ENCODE measurements at regions not wholly inside any gene's neighbourhood (a gene's known extent, or its start where the extent isn't known, plus 50 kb on each side); places are given as distances from the start of the nearest gene placed in this dataset.
A peak's percentile ranks its signal among the peaks of the same experiment; 100 is the strongest.

DNA sequence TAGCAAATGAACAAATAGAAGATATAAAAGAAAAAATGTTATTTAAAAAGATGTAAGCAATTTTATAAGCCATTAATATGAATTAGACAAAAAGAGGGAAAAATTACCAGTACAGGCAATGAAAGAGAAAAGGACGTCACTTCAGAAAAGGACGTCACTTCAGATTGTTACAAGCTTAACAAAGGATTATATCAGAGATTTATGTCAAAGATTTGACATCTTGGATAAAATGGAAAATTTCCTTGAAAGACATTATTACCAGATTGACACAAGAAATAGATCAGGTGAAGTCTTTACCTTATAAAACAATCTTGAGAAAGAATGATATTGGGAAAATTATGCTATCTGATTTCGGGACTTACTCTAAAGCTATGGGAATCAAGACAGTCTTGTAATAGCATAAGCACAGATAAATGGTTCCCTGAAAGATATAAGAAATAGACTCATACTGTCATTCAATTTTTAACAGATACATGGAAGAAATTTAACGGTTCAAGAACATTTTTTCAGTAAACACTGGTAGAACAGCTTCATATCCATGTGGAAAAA lies 625.4 kb upstream of the EDIL3 start:
- TF ChIP-seq, protein P1, sequence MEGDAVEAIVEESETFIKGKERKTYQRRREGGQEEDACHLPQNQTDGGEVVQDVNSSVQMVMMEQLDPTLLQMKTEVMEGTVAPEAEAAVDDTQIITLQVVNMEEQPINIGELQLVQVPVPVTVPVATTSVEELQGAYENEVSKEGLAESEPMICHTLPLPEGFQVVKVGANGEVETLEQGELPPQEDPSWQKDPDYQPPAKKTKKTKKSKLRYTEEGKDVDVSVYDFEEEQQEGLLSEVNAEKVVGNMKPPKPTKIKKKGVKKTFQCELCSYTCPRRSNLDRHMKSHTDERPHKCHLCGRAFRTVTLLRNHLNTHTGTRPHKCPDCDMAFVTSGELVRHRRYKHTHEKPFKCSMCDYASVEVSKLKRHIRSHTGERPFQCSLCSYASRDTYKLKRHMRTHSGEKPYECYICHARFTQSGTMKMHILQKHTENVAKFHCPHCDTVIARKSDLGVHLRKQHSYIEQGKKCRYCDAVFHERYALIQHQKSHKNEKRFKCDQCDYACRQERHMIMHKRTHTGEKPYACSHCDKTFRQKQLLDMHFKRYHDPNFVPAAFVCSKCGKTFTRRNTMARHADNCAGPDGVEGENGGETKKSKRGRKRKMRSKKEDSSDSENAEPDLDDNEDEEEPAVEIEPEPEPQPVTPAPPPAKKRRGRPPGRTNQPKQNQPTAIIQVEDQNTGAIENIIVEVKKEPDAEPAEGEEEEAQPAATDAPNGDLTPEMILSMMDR (IDR thresholded peaks at IDR 0.05; ENCODE audit: insufficient read depth, low read length), result no peak
- DNase-seq (ENCODE audit: low read depth), result no peak
- H3K4me3 ChIP-seq (ENCODE audit: low read depth, low read length), result no peak overlapping the region

DNA sequence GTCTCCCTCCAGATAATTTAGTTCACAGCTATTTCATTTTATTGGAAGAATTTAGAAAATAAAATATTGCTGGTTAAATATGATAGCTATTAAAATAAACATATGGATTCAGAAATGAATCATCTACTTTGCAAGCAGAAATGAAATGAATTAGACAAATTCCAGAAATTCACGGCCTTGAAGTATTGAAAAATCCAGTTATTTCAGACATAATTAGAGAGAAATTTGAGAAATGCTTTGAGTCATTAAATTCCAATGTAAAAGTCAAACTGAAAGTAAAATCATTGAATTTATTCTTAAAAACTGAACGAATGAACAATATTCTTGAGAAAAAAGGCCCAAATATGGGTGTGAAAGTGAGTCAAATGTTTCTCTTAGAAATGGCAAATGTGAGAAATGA lies 632.6 kb upstream of the EDIL3 start:
- TF ChIP-seq, protein P1 (IDR thresholded peaks at IDR 0.05; ENCODE audit: insufficient read depth, low read length), result no peak
- DNase-seq (ENCODE audit: low read depth), result no peak
- H3K4me3 ChIP-seq (ENCODE audit: low read depth, low read length), result no peak overlapping the region

DNA sequence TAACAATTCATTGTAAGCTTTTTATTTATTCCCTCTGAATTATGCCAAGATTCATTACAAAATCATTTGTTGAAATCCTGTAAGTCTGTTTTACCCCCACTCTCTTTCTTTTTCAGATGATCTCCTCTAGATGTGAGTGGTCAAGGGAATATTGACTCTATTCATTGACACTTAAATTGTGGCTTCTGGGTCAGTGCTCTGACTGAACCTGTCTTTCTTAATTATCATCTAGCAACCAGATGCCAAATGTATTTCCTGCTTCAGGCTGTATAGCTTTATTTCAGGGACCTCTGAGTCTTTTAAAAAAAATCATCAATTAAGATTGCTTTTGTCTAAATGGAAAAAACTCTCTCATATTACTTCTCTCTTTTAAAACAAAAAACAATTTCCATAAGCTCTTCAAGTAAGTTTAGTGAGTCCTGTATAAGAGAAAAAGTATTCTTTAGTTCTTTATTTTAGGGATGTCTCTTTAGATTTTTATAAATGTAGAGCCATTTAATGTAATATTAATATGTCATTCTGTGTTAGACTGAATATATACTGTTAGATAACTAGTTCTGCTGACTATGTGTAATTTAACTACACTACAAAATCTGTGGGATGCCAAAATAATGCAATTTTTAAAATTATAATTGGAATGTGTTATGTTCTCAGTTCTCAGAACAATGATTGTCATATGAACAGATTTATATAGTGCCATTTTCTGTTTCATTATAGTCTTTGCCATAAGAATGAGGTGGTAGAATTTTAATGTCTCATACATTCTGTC lies 645.8 kb upstream of the EDIL3 start:
- DNase-seq (ENCODE audit: low read depth), result no peak
- no peak overlapping the region for H3K4me3 ChIP-seq (ENCODE audit: low read depth, low read length)
- TF ChIP-seq, protein P1 (IDR thresholded peaks at IDR 0.05; ENCODE audit: insufficient read depth, low read length), result no peak

DNA sequence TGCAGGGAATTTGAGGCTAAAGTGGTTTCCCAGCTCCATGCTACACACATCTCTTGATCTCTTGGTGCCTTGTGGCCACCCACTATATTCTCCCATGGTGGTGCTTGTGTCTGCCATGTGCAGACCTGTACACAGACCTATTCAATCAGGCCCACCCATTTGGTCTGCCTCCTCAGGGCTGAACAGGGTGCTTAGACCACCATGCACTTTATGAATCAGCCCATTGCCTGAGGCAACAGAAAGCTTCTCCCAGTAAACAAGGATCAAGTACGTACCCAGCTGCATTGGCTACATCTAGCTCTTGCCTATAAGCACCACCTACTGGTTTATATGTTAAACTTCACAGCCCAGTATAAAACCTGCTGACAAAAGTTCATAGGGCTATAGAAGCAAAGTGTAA lies 664.3 kb upstream of the EDIL3 start:
- peak; percentile 54 for DNase-seq (ENCODE audit: low read depth)
- TF ChIP-seq, protein P1 (IDR thresholded peaks at IDR 0.05; ENCODE audit: insufficient read depth, low read length), result peak; percentile 41

DNA sequence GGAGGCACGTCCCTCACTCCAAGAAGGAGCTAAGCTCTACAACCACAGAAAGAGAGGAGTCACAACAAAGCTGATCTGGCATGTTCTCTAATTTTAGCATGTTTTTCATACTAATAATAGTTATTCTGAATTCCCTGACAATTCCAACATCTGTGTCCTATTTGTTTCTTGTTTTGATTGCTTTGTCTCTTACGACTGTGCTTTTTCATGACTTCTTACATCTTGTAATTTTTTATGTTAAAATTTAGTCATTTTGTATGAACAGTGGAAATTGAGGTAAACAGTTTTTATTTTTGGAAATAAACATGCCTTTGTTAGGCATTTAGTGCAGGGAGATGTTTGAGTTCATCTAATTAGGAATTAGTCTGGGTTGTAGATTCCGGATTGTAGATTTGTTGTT lies 668.1 kb upstream of the EDIL3 start:
- no peak for DNase-seq (ENCODE audit: low read depth)
- H3K4me3 ChIP-seq (ENCODE audit: low read depth, low read length), result no peak overlapping the region
- TF ChIP-seq, protein P1 (IDR thresholded peaks at IDR 0.05; ENCODE audit: insufficient read depth, low read length), result no peak

More for the DNA sequence above, 664.3 kb upstream of the EDIL3 start:
- no peak overlapping the region for H3K4me3 ChIP-seq (ENCODE audit: low read depth, low read length)

DNA sequence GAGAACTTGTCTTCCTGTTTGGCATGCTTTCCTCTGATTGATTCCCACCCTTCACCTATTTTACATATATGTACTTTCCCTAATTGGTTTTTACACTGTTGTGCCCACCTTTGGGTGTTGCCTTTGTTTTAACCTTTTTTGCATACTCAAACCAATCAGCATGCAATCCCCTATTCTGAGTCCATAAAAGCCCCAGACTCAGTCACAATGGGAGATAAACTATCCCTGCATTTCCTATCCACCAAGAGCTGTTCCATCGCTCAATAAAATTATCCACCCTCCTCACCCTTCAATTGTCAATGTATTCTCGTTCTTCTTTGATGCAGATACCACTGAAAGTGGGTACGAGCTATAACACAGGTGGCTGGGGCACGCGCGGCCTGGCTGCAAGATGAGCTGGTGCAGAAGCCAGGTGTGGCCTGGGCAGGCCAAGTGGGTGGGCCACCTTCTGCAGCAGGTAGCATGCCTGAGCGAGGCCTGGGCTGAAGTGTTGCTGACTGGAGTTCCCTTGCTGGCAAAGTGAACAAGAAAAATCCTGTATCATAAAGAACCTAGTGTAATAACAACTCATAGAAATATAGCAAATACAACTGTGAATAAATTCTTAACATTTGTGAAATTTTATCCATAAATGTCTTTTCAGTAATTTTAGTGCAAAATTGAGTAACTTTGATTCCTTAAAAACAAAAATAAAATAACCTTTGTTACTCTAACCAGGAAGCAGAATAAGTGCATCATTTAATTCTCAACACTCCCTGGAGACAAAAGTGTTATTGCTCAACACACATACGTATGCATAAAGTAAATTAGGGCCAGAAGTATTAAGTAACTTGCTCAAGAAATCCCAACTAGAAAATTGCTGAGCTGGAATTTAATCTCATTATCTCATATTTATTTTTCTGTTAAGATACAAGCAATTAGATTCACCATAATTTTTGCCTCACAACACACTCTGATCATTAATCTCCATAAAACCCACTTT lies 685.3 kb upstream of the EDIL3 start:
- TF ChIP-seq, protein P1 (IDR thresholded peaks at IDR 0.05; ENCODE audit: insufficient read depth, low read length), result no peak
- no peak for DNase-seq (ENCODE audit: low read depth)
- no peak overlapping the region for H3K4me3 ChIP-seq (ENCODE audit: low read depth, low read length)
